ENCODE measurements at regions not wholly inside any gene's neighbourhood (a gene's known extent, or its start where the extent isn't known, plus 50 kb on each side); places are given as distances from the start of the nearest gene placed in this dataset.

- Histone ChIP-seq H3K79me2 (ENCODE audit: insufficient read depth, low read length) (no peaks in the 10 kb centered on the region), H3K4me3 (ENCODE audit: insufficient read depth, low read length, poor library complexity, severe bottlenecking) (no peak overlapping the region), H3K36me3 (ENCODE audit: low read length) (no peaks in the 10 kb centered on the region), H3K27ac (ENCODE audit: low read depth, low read length) (no peak overlapping the region), H4K20me1 (ENCODE audit: low read depth, low read length) (no peaks in the 10 kb centered on the region), H3K9me3 (ENCODE audit: insufficient read depth, low read length) (no peaks in the 10 kb centered on the region), H3F3A (ENCODE audit: insufficient read depth) (no peaks in the 10 kb centered on the region), H2AFZ (ENCODE audit: low read depth, low read length, severe bottlenecking) (no peak overlapping the region), H3K9ac (ENCODE audit: low read length) (no peak overlapping the region), H3K9me2 (replicated peaks; ENCODE audit: insufficient read depth, low read length) (no peaks in the 10 kb centered on the region), H3K4me2 (ENCODE audit: low read depth, low read length, poor library complexity, severe bottlenecking) (no peak overlapping the region), H3K27me3 (ENCODE audit: low read length) (no peaks in the 10 kb centered on the region)
- TF ChIP-seq EZH2phosphoT487 (conservative IDR thresholded peaks at IDR 0.05; ENCODE audit: low read length): no peak
- TF ChIP-seq, protein P1, sequence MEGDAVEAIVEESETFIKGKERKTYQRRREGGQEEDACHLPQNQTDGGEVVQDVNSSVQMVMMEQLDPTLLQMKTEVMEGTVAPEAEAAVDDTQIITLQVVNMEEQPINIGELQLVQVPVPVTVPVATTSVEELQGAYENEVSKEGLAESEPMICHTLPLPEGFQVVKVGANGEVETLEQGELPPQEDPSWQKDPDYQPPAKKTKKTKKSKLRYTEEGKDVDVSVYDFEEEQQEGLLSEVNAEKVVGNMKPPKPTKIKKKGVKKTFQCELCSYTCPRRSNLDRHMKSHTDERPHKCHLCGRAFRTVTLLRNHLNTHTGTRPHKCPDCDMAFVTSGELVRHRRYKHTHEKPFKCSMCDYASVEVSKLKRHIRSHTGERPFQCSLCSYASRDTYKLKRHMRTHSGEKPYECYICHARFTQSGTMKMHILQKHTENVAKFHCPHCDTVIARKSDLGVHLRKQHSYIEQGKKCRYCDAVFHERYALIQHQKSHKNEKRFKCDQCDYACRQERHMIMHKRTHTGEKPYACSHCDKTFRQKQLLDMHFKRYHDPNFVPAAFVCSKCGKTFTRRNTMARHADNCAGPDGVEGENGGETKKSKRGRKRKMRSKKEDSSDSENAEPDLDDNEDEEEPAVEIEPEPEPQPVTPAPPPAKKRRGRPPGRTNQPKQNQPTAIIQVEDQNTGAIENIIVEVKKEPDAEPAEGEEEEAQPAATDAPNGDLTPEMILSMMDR (IDR thresholded peaks at IDR 0.05; ENCODE audit: insufficient read depth, low read length, poor library complexity, severe bottlenecking): no peak
These were observed 295.3 kb downstream of the SP3 start for GRCh38 chr2:173669888-173670287.

GRCh38 chr2:173672573-173673340, 292.4 kb downstream of the SP3 start:
- Histone ChIP-seq H3K27ac (ENCODE audit: low read depth, low read length) (no peak overlapping the region), H2AFZ (ENCODE audit: low read depth, low read length, severe bottlenecking) (no peak overlapping the region), H3K9me2 (replicated peaks; ENCODE audit: insufficient read depth, low read length) (no peaks in the 10 kb centered on the region), H3K9me3 (ENCODE audit: insufficient read depth, low read length) (no peaks in the 10 kb centered on the region), H3F3A (ENCODE audit: insufficient read depth) (no peaks in the 10 kb centered on the region), H3K79me2 (ENCODE audit: insufficient read depth, low read length) (no peaks in the 10 kb centered on the region), H3K36me3 (ENCODE audit: low read length) (no peaks in the 10 kb centered on the region), H4K20me1 (ENCODE audit: low read depth, low read length) (no peaks in the 10 kb centered on the region), H3K4me2 (ENCODE audit: low read depth, low read length, poor library complexity, severe bottlenecking) (no peak overlapping the region), H3K4me3 (ENCODE audit: insufficient read depth, low read length, poor library complexity, severe bottlenecking) (no peak overlapping the region), H3K9ac (ENCODE audit: low read length) (no peak overlapping the region), H3K27me3 (ENCODE audit: low read length) (no peaks in the 10 kb centered on the region)
- TF ChIP-seq, protein P1 (IDR thresholded peaks at IDR 0.05; ENCODE audit: insufficient read depth, low read length, poor library complexity, severe bottlenecking): no peak
- TF ChIP-seq EZH2phosphoT487 (conservative IDR thresholded peaks at IDR 0.05; ENCODE audit: low read length): no peak

GRCh38 chr2:173673640-173674039, 291.5 kb downstream of the SP3 start:
- Histone ChIP-seq H3K9me3 (ENCODE audit: insufficient read depth, low read length) (no peaks in the 10 kb centered on the region), H2AFZ (ENCODE audit: low read depth, low read length, severe bottlenecking) (no peak overlapping the region), H3F3A (ENCODE audit: insufficient read depth) (no peaks in the 10 kb centered on the region), H4K20me1 (ENCODE audit: low read depth, low read length) (no peaks in the 10 kb centered on the region), H3K36me3 (ENCODE audit: low read length) (no peaks in the 10 kb centered on the region), H3K9me2 (replicated peaks; ENCODE audit: insufficient read depth, low read length) (no peaks in the 10 kb centered on the region), H3K4me2 (ENCODE audit: low read depth, low read length, poor library complexity, severe bottlenecking) (no peak overlapping the region), H3K27ac (ENCODE audit: low read depth, low read length) (no peak overlapping the region), H3K27me3 (ENCODE audit: low read length) (no peaks in the 10 kb centered on the region), H3K79me2 (ENCODE audit: insufficient read depth, low read length) (no peaks in the 10 kb centered on the region), H3K9ac (ENCODE audit: low read length) (no peak overlapping the region), H3K4me3 (ENCODE audit: insufficient read depth, low read length, poor library complexity, severe bottlenecking) (no peak overlapping the region)
- no peak for TF ChIP-seq EZH2phosphoT487 (conservative IDR thresholded peaks at IDR 0.05; ENCODE audit: low read length)
- TF ChIP-seq, protein P1 (IDR thresholded peaks at IDR 0.05; ENCODE audit: insufficient read depth, low read length, poor library complexity, severe bottlenecking): no peak
